LNCaP clone FGC (cell line): ENCODE measurements at regions not wholly inside any gene's neighbourhood (a gene's known extent, or its start where the extent isn't known, plus 50 kb on each side); places are given as distances from the start of the nearest gene placed in this dataset.
"Not testable (repeated sequence)": the region's sequence is repeated elsewhere in the genome, so short reads cannot be mapped to it uniquely, and the experiment has no call there.

Experiments used
- DNase-seq: peaks from one replicate; pipeline ENCODE4 v3.0.0-alpha.2; 2011; ENCODE audit warnings: low read depth
- H3K4me3 ChIP-seq: 2 replicates; pipeline ENCODE4 v1.5.1; 2011; ENCODE audit warnings: mild to moderate bottlenecking, low read depth, low read length, control low read depth
- CTCF ChIP-seq: IDR thresholded peaks from 2 replicates; pipeline ENCODE4 v1.5.1; 2012; ENCODE audit warnings: mild to moderate bottlenecking; ENCODE audit not compliant: control insufficient read depth, insufficient read depth; ENCODE audit errors: extremely low read depth

- no peak for TF ChIP-seq CTCF
- no peak overlapping the region for H3K4me3 ChIP-seq
- no peak for DNase-seq
Measured at GRCh38 chr10:46175831-46176230, 111.0 kb upstream of the ANTXRL start.

- H3K4me3 ChIP-seq, DNase-seq: not testable (repeated sequence)
Measured at GRCh38 chr10:46187431-46187830, 99.4 kb upstream of the ANTXRL start.

- H3K4me3 ChIP-seq, result no peak overlapping the region
- DNase-seq, result no peak
- no peak for TF ChIP-seq CTCF
Measured at GRCh38 chr10:46197050-46197449, 89.7 kb upstream of the ANTXRL start.

DNA sequence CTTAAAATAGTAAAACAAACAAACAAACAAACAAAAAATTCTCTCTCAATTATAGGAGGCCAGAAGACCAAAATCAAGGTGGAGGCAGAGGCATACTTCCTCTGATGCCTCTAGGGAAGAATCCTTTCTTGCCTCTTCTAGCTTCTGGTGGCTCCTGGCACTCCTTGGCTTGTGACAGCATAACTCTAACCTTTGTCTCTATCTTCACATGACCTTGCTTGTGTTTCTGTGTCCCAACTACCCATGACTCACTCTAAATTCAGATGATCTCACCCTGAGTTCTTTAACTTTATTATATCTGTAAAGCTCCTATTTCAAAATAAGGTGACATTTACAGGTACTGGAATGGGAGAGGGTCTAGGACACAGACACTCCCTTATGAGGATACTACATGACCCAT lies 88.3 kb upstream of the ANTXRL start:
- no peak for TF ChIP-seq CTCF
- no peak overlapping the region for H3K4me3 ChIP-seq
- no peak for DNase-seq

GRCh38 chr10:46202405-46202804 lies 84.4 kb upstream of the ANTXRL start:
- not testable (repeated sequence) for DNase-seq, H3K4me3 ChIP-seq

GRCh38 chr10:46204482-46205102 lies 82.2 kb upstream of the ANTXRL start:
- H3K4me3 ChIP-seq, DNase-seq: not testable (repeated sequence)

- not testable (repeated sequence) for H3K4me3 ChIP-seq, DNase-seq
Measured at GRCh38 chr10:46210427-46210826, 76.4 kb upstream of the ANTXRL start.

- no peak overlapping the region for H3K4me3 ChIP-seq
- TF ChIP-seq CTCF, result no peak
- DNase-seq, result no peak
Measured at GRCh38 chr10:46215426-46215825, 71.4 kb upstream of the ANTXRL start.

- DNase-seq, result no peak
- no peak for TF ChIP-seq CTCF
- no peak overlapping the region for H3K4me3 ChIP-seq
Measured at GRCh38 chr10:46216003-46216634, 70.7 kb upstream of the ANTXRL start.
